Ascending aorta (tissue), 2 donors: ENCODE measurements at regions not wholly inside any gene's neighbourhood (a gene's known extent, or its start where the extent isn't known, plus 50 kb on each side); places are given as distances from the start of the nearest gene placed in this dataset.
"Not testable (repeated sequence)": the region's sequence is repeated elsewhere in the genome, so short reads cannot be mapped to it uniquely, and the experiment has no call there.

ENCODE experiments used
- DNase-seq, 2 donors: peaks; one replicate each; pipeline ENCODE4 v3.0.0-alpha.2; 2019; ENCODE audit warnings: low spot score in 2 of 2
- H3K27ac ChIP-seq, 2 donors: fragments of 200-600 bp; sonication (generic); one replicate each; pipeline ENCODE4 v1.5.1; 2016 to 2017; ENCODE audit warnings: mild to moderate bottlenecking in 1 of 2
- H3K27me3 ChIP-seq: fragments of 200-600 bp; sonication (generic); one replicate; pipeline ENCODE4 v1.5.1; 2017
- H3K36me3 ChIP-seq, 2 donors: fragments of 200-600 bp; sonication (generic); one replicate each; pipeline ENCODE4 v1.5.1; 2016
- H3K4me1 ChIP-seq, 2 donors: fragments of 200-600 bp; sonication (generic); one replicate each; pipeline ENCODE4 v1.5.1; 2016 to 2017; ENCODE audit warnings: mild to moderate bottlenecking in 1 of 2
- H3K4me3 ChIP-seq, 2 donors: fragments of 200-600 bp; sonication (generic); one replicate each; pipeline ENCODE4 v1.5.1; 2016 to 2017; ENCODE audit warnings: mild to moderate bottlenecking in 1 of 2
- H3K9me3 ChIP-seq, 2 donors: fragments of 200-600 bp; sonication (generic); one replicate each; pipeline ENCODE4 v1.5.1; 2016
- intact Hi-C: fragments of 100-400 bp; cut with DNase I; formaldehyde crosslinking; loops from one replicate; pipeline ENCODE4 v1.15.1; 2023
- TF ChIP-seq, protein P1 (sequence below), 3 experiments: fragments of 200-600 bp in 2 of 3; fragments of 450-650 bp in 1 of 3; sonication (generic) in 2 of 3; IDR thresholded peaks; one replicate each; pipeline ENCODE4 v1.5.1; 2016 to 2019; ENCODE audit warnings: antibody characterized with exemption in 3 of 3, mild to moderate bottlenecking in 1 of 3, moderate library complexity in 1 of 3

DNA sequence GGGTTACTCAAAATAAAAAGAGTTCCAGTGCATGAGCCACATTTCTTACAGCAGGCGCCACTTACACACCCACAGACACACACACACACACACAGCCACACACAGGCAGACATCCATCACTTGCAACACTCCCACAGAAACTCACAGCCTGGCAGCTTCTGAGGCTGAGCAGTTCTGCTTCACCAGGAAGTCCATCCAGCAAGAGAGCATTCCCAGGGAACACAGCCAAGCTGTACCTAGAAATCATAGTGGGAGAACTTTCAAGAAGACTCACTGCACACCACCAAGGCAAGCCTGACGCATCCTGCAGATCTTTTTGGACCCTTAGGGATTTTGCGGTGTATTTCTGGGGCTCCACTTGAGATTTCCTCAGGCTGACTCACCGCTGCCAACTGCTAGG lies 140.9 kb upstream of the WSB1 start:
- no peaks in the 10 kb centered on the region for H3K9me3 ChIP-seq
- TF ChIP-seq, protein P1, sequence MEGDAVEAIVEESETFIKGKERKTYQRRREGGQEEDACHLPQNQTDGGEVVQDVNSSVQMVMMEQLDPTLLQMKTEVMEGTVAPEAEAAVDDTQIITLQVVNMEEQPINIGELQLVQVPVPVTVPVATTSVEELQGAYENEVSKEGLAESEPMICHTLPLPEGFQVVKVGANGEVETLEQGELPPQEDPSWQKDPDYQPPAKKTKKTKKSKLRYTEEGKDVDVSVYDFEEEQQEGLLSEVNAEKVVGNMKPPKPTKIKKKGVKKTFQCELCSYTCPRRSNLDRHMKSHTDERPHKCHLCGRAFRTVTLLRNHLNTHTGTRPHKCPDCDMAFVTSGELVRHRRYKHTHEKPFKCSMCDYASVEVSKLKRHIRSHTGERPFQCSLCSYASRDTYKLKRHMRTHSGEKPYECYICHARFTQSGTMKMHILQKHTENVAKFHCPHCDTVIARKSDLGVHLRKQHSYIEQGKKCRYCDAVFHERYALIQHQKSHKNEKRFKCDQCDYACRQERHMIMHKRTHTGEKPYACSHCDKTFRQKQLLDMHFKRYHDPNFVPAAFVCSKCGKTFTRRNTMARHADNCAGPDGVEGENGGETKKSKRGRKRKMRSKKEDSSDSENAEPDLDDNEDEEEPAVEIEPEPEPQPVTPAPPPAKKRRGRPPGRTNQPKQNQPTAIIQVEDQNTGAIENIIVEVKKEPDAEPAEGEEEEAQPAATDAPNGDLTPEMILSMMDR (IDR thresholded peaks at IDR 0.05): no peak
- no peaks in the 10 kb centered on the region for H3K27me3 ChIP-seq
- intact Hi-C loops: no loop called here
- DNase-seq: no peak
- no peaks in the 10 kb centered on the region for H3K36me3 ChIP-seq
- no peak overlapping the region for H3K4me3 ChIP-seq
- H3K27ac ChIP-seq: no peak overlapping the region
- no peaks in the 10 kb centered on the region for H3K4me1 ChIP-seq

DNA sequence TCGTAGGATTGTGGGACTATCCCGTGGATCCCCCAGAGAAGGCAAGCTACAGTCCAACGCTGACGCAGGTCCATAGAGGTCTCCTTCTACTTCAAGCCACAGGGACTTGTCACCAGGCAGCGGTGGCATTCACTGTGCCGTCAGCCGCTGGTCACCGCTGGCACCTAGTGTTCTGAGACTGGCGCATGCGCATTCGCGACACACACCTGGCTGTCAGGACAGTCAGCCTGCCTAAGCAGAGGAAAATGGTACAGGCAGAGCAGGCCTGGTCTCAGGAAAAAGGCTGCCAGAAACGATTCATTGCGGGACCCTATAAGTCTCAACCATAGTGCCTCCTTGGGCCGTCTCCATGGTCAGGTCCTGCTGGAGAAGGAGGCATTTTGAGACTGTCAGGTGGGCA lies 138.0 kb upstream of the WSB1 start:
- H3K36me3 ChIP-seq: no peaks in the 10 kb centered on the region
- H3K9me3 ChIP-seq: no peaks in the 10 kb centered on the region
- no peak overlapping the region for H3K4me3 ChIP-seq
- intact Hi-C loops: no loop called here
- DNase-seq: no peak
- no peaks in the 10 kb centered on the region for H3K4me1 ChIP-seq
- TF ChIP-seq, protein P1 (IDR thresholded peaks at IDR 0.05): no peak
- H3K27me3 ChIP-seq: no peaks in the 10 kb centered on the region
- no peak overlapping the region for H3K27ac ChIP-seq

DNA sequence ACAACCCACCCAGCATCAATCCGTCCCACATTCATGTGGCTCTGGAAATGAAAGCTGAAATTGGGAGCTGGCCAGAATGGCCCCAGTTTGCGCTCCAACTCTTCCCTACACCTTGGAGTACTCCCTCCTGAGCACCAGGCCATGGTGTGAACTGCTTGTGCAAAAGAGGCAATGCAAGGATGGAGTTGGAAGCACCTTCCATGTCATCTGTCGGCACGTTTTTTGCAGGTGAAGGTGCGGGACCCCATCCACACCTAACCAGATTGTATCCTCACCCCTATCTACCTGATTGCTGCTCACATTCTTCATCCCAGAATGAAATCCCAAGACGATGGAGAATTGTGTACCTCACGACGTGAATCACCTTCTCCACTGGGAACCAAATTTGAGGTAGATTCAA lies 136.6 kb upstream of the WSB1 start:
- Histone ChIP-seq H3K4me3 (no peak overlapping the region), H3K9me3 (no peaks in the 10 kb centered on the region), H3K27me3 (no peaks in the 10 kb centered on the region), H3K36me3 (no peaks in the 10 kb centered on the region), H3K4me1 (no peaks in the 10 kb centered on the region), H3K27ac (no peak overlapping the region)
- TF ChIP-seq, protein P1 (IDR thresholded peaks at IDR 0.05): no peak
- DNase-seq: no peak
- intact Hi-C loops: no loop called here

DNA sequence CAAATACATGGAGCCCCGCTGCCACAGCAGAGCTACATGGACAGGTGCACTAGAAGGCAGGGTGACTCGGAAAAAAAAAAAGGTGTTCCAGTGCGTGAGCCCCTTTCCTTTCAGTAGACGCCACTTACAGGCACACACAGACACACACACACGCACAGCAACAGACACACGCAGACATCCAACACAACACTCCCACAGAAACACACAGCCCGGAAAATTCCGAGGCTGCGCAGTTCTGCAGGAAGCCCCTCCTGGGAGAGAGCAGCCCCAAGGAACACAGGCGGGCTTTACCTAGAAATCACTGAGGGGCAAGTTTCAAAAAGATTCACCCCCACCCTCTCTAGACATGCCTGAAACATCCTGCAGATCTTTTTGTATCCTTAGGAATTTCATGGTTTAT lies 136.0 kb upstream of the WSB1 start:
- no peak overlapping the region for H3K4me3 ChIP-seq
- DNase-seq: no peak
- TF ChIP-seq, protein P1 (IDR thresholded peaks at IDR 0.05): no peak
- H3K27ac ChIP-seq: no peak overlapping the region
- no peaks in the 10 kb centered on the region for H3K4me1 ChIP-seq
- H3K36me3 ChIP-seq: no peaks in the 10 kb centered on the region
- no peaks in the 10 kb centered on the region for H3K27me3 ChIP-seq
- intact Hi-C loops: no loop called here
- H3K9me3 ChIP-seq: no peaks in the 10 kb centered on the region

DNA sequence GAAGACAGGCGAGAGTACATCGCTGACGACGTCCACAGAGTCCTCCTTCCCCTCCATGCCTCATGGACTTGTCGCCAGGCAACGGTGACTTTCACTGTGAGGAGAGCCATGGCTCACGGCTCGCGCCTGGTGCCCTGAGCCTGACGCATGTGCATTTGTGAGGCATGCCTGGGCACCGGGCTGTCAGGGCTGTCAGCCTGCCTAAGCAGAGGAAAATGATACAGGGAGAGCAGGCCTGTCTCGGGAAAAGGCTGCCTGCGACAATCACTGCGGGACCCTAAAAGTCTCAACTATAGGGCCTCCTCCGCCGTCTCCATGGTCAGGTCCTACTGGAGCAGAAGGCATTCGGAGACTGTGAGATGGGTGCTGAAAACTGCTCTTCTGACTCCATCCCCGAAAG lies 135.5 kb upstream of the WSB1 start:
- H3K36me3 ChIP-seq: no peaks in the 10 kb centered on the region
- no peak for DNase-seq
- H3K4me1 ChIP-seq: no peaks in the 10 kb centered on the region
- no peak overlapping the region for H3K27ac ChIP-seq
- intact Hi-C loops: no loop called here
- H3K4me3 ChIP-seq: no peak overlapping the region
- H3K9me3 ChIP-seq: no peaks in the 10 kb centered on the region
- TF ChIP-seq, protein P1 (IDR thresholded peaks at IDR 0.05): no peak
- no peaks in the 10 kb centered on the region for H3K27me3 ChIP-seq

DNA sequence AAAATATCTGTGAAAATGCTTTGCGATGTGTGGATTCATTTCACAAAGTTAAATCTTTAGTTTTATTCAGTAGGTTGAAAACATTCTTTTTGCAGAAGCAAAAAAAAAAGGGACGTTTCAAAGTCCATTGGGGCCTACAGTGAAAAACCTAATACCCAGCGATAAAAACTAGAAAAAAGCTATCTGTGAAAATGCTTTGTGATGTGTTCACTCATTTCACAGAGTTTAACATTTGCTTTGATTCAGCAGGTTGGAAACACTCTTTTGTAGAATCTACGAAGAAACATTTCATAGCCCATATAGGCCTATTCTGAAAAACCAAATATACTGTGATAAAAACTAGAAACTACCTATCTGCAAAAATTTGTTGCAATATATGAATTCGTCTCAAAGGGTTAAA lies 113.6 kb upstream of the WSB1 start:
- Histone ChIP-seq H3K27ac (no peak overlapping the region), H3K27me3 (no peaks in the 10 kb centered on the region), H3K36me3 (no peaks in the 10 kb centered on the region), H3K4me3 (no peak overlapping the region), H3K4me1 (no peaks in the 10 kb centered on the region), H3K9me3 (no peaks in the 10 kb centered on the region)
- TF ChIP-seq, protein P1 (IDR thresholded peaks at IDR 0.05): no peak
- intact Hi-C loops: no loop called here
- no peak for DNase-seq

DNA sequence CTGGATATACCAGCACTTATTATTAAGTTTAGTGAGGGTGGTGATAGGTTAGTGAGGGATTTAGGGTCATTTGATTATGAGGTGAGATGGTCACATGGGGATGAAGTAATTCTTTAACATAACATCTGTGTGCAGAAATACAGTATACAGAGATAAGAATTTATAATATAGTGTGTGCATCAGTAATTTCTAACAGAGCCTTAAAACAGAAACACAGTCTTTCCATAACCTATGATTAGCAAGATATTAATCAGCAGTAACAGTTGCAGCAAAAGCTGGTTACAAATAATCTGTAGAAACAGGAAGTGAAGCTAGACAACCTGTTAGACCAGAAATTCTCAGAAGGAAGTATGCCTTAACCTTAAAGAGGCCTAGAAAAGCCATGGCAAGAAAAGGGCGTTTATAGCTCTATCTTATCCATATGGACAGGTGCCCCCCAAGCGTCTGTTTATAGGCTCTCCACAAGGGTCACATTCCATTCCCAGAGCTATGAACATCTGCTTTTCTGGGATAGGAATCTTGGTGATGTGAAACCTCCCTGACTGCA lies 112.5 kb upstream of the WSB1 start:
- H3K27ac ChIP-seq, H3K27me3 ChIP-seq, H3K4me1 ChIP-seq, H3K4me3 ChIP-seq, H3K9me3 ChIP-seq, H3K36me3 ChIP-seq, intact Hi-C loops, DNase-seq: not testable (repeated sequence)
